GM12873 (cell line): ENCODE measurements at regions not wholly inside any gene's neighbourhood (a gene's known extent, or its start where the extent isn't known, plus 50 kb on each side); places are given as distances from the start of the nearest gene placed in this dataset.

Experiments used
- TF ChIP-seq, protein P1 (sequence below): IDR thresholded peaks from 2 replicates; pipeline ENCODE4 v1.5.1; 2012; ENCODE audit warnings: low read depth, mild to moderate bottlenecking, moderate library complexity, low read length, control low read depth; ENCODE audit not compliant: insufficient read depth; ENCODE audit errors: missing control alignments

DNA sequence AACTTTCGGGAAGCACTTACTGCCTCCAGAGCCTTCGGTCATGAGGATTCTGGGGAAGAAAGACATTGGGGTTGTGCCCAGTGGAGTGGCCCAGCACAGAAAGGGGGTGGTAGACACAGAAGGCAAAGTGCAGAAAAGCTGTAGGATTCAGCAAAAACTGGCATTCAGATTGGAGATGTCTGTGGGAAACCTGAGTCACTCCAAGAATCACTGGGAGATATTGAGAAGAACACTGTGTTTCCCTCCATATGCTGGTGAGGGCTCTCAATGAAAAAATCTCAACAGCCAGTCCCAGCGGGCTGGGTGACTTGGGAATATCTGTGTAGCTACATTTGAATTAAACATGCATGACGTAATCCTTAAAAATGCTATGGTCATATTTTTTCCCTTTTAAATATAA lies 61.2 kb upstream of the RCN1 start:
- TF ChIP-seq, protein P1, sequence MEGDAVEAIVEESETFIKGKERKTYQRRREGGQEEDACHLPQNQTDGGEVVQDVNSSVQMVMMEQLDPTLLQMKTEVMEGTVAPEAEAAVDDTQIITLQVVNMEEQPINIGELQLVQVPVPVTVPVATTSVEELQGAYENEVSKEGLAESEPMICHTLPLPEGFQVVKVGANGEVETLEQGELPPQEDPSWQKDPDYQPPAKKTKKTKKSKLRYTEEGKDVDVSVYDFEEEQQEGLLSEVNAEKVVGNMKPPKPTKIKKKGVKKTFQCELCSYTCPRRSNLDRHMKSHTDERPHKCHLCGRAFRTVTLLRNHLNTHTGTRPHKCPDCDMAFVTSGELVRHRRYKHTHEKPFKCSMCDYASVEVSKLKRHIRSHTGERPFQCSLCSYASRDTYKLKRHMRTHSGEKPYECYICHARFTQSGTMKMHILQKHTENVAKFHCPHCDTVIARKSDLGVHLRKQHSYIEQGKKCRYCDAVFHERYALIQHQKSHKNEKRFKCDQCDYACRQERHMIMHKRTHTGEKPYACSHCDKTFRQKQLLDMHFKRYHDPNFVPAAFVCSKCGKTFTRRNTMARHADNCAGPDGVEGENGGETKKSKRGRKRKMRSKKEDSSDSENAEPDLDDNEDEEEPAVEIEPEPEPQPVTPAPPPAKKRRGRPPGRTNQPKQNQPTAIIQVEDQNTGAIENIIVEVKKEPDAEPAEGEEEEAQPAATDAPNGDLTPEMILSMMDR: no peak

DNA sequence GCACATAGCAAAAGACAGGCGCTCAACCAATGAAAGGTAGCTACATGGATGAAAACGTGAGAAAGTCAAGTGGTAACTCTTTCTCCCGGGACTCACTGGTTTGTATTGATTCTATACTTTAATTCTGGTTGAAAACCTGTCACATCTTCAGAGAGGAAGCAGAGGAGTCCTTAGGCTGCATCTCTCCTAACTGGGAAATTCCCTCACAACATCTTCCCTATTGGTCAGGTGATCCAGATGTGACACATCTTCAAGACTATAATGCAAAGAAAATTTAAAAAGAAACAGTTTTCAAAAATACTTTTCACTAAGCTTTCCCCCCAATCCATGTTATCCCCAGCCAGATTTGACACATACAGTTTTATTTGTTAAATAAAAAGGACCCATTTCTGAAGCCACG lies 62.7 kb upstream of the RCN1 start:
- TF ChIP-seq, protein P1: no peak

DNA sequence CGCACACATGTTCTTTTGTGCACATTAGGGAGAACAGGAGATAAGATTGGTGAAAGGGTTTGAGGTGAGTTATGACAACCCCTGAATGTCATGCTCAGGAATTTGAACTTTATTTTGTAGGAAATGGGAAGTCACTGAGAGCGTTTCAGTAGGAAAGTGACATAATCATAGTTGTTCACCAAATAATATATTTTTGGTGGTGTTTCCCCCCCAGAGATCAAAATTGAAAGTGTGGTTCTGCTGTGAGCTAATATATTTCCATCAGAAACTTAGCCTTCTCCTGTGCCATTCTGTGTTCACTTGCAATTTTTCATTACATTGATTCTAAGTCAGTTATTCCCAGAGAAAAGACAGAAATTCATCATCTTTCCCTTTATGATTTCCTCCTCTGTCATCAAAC lies 64.1 kb upstream of the RCN1 start:
- TF ChIP-seq, protein P1: no peak

DNA sequence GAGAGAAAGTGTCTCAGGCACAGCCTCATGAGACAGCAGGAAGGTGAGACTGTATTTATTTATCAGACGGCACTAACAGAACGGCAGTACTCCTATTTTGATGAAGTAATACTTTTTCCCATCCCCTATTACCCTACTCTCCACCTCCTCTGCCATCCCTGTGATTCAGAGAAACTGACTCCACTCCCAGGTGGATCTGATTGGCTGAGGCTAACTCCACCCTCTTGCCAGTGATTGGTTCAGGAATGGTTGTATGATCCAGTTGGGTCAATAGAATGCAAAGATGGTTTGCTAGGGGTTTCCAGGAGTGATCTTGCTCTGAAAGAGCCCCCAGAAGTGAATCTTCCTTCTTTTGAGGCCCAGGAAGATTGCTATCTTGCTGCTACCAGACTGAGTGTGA lies 65.9 kb upstream of the RCN1 start:
- TF ChIP-seq, protein P1: no peak

- TF ChIP-seq, protein P1: no peak
Measured at GRCh38 chr11:32023370-32024305, 67.2 kb upstream of the RCN1 start.

GRCh38 chr11:32018672-32019071 lies 72.2 kb upstream of the RCN1 start:
- TF ChIP-seq, protein P1: no peak

GRCh38 chr11:32016111-32016510 lies 74.8 kb upstream of the RCN1 start:
- TF ChIP-seq, protein P1: no peak
